ENCODE measurements at regions not wholly inside any gene's neighbourhood (a gene's known extent, or its start where the extent isn't known, plus 50 kb on each side); places are given as distances from the start of the nearest gene placed in this dataset.

- no peak for TF ChIP-seq CTCF (IDR thresholded peaks at IDR 0.05)
- TF ChIP-seq POLR2A (IDR thresholded peaks at IDR 0.05), result no peak
These were observed 489.1 kb upstream of the CFAP20DC start for GRCh38 chr3:59538753-59539432.

Measured in vagina (tissue), 2 donors.